ENCODE measurements at regions not wholly inside any gene's neighbourhood (a gene's known extent, or its start where the extent isn't known, plus 50 kb on each side); places are given as distances from the start of the nearest gene placed in this dataset.
"Not testable (repeated sequence)": the region's sequence is repeated elsewhere in the genome, so short reads cannot be mapped to it uniquely, and the experiment has no call there.

- 85 to 87% methylated on average over 13 to 14 of the region's 14 CpGs for WGBS, 2 donors
- intact Hi-C loops (cut with DNase I), result no loop called here
- no peaks in the 10 kb centered on the region for H3K27me3 ChIP-seq
- DNase-seq (no peak), ATAC-seq (no peak)
- no peaks in the 10 kb centered on the region for H3K36me3 ChIP-seq (replicated peaks in 1 of 2; ENCODE audit: insufficient read depth in 1 of 2, low read depth in 2 of 2)
- no peaks in the 10 kb centered on the region for H3K9me3 ChIP-seq
- peaks cover 14% of the 10 kb centered on the region for H3K4me1 ChIP-seq
- H3K4me3 ChIP-seq, result no peak overlapping the region
- no peak overlapping the region for H3K27ac ChIP-seq
- TF ChIP-seq POLR2A (IDR thresholded peaks at IDR 0.05) (no peak), CTCF (IDR thresholded peaks at IDR 0.05) (no peak)
Measured at GRCh38 chr9:129446828-129447550, 173.9 kb downstream of the C9orf50 start.

- peaks cover 14% of the 10 kb centered on the region for H3K4me1 ChIP-seq
- H3K27ac ChIP-seq, result no peak overlapping the region
- no peak for DNase-seq
- ATAC-seq, result no peak
- no peak overlapping the region for H3K4me3 ChIP-seq
- intact Hi-C loops (cut with DNase I), result no loop called here
- no peaks in the 10 kb centered on the region for H3K36me3 ChIP-seq (replicated peaks in 1 of 2; ENCODE audit: insufficient read depth in 1 of 2, low read depth in 2 of 2)
- WGBS, 2 donors, result 88 to 90% methylated on average over 10 of the region's 10 CpGs
- TF ChIP-seq CTCF (IDR thresholded peaks at IDR 0.05), result no peak
- no peak for TF ChIP-seq POLR2A (IDR thresholded peaks at IDR 0.05)
- H3K9me3 ChIP-seq, result no peaks in the 10 kb centered on the region
- H3K27me3 ChIP-seq, result no peaks in the 10 kb centered on the region
Measured at GRCh38 chr9:129445794-129446306, 175.1 kb downstream of the C9orf50 start.

GRCh38 chr9:129443515-129444164, 177.3 kb downstream of the C9orf50 start:
- H3K27ac ChIP-seq; H3K9me3 ChIP-seq; H3K4me3 ChIP-seq; DNase-seq; H3K27me3 ChIP-seq; intact Hi-C loops (cut with DNase I); H3K36me3 ChIP-seq (replicated peaks in 1 of 2; ENCODE audit: insufficient read depth in 1 of 2, low read depth in 2 of 2); ATAC-seq: not testable (repeated sequence)
- H3K4me1 ChIP-seq, result peaks cover 14% of the 10 kb centered on the region
- WGBS, 2 donors, result 85 to 87% methylated on average over 8 of the region's 8 CpGs

GRCh38 chr9:129442803-129443511, 177.9 kb downstream of the C9orf50 start:
- H3K9me3 ChIP-seq, result no peaks in the 10 kb centered on the region
- TF ChIP-seq CTCF (IDR thresholded peaks at IDR 0.05), result no peak
- TF ChIP-seq POLR2A (IDR thresholded peaks at IDR 0.05), result no peak
- peaks cover 18% of the 10 kb centered on the region for H3K4me1 ChIP-seq
- intact Hi-C loops (cut with DNase I), result no loop called here
- peak; percentile 48 to 80 (median 64) for DNase-seq
- no peaks in the 10 kb centered on the region for H3K27me3 ChIP-seq
- no peak overlapping the region for H3K4me3 ChIP-seq
- H3K27ac ChIP-seq, result peak overlapping the region in 3 of 4 donors; percentile 11 to 40 (median 29)
- ATAC-seq, result peak; percentile 70
- 30 to 34% methylated on average over 13 of the region's 13 CpGs for WGBS, 2 donors
- no peaks in the 10 kb centered on the region for H3K36me3 ChIP-seq (replicated peaks in 1 of 2; ENCODE audit: insufficient read depth in 1 of 2, low read depth in 2 of 2)

GRCh38 chr9:129441852-129442251, 179.0 kb downstream of the C9orf50 start:
- Histone ChIP-seq H3K27me3 (no peaks in the 10 kb centered on the region), H3K27ac (no peak overlapping the region), H3K36me3 (replicated peaks in 1 of 2; ENCODE audit: insufficient read depth in 1 of 2, low read depth in 2 of 2) (no peaks in the 10 kb centered on the region), H3K4me3 (no peak overlapping the region), H3K4me1 (peaks cover 29% of the 10 kb centered on the region), H3K9me3 (no peaks in the 10 kb centered on the region)
- no peak for TF ChIP-seq POLR2A (IDR thresholded peaks at IDR 0.05)
- TF ChIP-seq CTCF (IDR thresholded peaks at IDR 0.05), result no peak
- DNase-seq (peak in 3 of 4 donors; percentile 48 to 54 (median 50)), ATAC-seq (peak; percentile 32)
- 56 to 59% methylated on average over 7 of the region's 7 CpGs for WGBS, 2 donors
- intact Hi-C loops (cut with DNase I), result no loop called here

Measured in body of pancreas (tissue), 4 donors.